Activated CD4-positive, alpha-beta T cell treated with anti-CD3 and anti-CD28 coated beads for 1 hour (primary cell): ENCODE measurements at regions not wholly inside any gene's neighbourhood (a gene's known extent, or its start where the extent isn't known, plus 50 kb on each side); places are given as distances from the start of the nearest gene placed in this dataset.

Source experiments
- DNase-seq: peaks from one replicate; pipeline ENCODE4 v3.0.0-alpha.2; 2020

DNA sequence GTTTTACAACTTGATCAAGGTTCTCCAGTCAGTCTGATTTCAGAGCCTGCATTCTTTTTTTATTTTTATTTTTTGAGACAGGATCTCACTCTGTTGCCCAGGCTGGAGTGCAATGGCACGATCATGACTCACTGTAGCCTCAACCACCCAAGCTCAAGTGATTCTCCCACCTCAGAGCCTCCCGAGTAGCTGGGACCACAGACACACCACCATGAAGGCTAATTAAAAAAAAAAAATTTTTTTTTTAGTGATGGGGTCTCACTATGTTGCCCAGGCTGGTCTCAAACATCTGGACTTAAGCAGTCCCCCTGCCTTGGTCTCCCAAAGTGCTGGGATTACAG is 117.2 kb upstream of the NAV2 start:
- no peak for DNase-seq

DNA sequence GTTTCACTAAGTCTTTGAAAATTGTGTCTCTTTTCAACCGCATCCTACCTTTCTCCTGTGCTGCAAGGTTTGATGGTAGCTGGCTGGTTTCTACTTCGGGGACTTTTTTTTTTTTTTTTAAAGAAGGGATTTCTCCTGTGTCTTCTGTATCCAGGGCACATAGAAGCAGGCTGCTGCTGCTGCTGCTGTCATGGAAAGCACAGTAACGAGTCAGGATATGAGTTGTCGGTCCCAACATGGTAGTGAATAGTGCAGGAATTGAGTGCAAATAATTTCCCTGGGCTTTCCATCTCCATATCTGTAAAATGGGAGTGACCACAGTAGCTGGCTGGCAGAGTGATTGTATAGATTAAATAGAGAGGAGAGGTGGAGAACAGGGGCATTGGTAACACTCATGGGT is 118.3 kb upstream of the NAV2 start:
- no peak for DNase-seq

DNA sequence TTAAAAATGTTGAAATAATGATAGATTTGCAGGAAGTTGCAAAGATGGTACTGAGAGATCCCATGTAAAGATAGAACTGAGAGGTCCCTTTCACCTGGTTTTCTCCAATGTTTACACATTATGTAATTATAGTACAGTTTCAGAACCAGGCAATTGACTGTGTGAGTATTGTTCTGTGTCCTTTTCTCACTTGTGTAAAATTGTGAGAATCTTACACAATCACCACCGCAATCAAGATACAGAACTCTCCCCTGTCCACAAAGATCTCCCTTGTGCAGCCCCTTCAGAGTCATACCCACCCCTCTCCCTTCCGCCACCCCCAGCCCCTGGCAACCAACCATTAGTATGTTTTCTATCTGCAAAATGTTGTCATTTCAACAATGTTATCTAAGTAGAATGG is 119.8 kb upstream of the NAV2 start:
- DNase-seq: no peak

DNA sequence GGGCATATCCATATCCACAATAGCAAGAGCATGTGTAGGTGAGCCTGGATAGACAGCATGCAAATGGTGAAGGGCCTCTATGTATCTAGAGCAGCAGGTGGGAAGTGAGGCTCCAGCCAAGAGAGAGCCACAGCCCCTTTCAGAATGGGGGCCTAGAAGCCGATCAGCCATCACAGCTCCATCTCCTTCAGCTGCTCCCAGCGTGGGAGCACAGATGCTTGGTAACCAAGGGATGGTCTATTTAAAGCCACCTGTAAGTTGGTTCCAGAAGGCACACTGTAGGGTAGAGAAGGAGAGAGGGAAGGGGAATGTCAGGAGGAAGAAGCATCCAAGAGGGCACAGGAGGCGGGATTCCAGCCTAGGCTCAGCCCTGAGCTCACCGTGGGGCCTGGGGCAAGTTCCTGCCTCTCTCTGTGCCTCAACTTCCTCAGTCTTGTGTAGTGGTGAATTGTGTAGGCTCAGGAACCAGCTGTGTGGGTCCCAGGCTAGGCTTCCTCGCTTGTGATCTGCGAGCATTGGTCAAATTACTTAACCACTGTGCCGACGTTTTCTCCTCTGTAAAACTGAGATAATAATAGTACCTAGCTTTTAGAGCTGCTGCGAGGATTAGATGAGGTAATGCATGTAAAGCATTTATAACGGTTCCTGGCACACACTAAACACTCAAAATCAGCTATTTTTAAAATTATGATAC is 122.9 kb upstream of the NAV2 start:
- DNase-seq: no peak

DNA sequence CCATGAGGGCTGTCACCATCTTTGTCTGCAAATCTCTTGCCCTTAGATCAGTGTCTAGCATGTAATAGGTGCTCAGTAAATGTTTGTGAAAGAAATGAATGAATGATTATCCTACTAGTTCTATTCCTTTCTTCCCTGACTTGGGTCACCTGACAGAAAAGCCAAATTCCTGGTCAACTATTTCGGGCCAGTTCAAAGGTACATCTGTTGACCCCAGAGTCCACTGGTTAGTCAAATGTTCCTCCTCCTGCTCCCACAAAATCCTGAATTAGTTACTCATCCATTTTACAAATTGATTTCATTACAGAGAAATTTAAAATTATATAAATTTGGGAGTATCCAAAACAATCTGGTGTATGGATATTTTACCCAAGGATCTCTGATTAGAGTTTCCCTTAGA is 124.7 kb upstream of the NAV2 start:
- no peak for DNase-seq

DNA sequence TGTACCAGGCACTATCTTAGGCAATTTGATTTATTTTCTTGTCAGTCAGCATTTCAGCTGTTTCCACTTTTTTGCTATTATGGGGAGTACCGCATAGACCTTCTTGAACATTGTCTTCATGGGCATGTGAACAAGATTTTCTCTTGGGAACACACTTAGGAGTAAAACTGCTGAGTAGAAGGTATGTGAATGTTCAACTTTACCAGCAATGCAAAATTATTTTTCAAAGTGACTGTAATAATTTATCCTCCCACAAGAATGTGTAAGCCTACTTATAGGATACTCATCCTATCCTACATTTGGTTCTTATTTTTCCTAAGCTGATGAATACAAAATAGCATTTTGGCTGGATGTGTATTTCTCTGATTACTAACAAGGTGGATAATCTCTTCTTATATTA is 132.0 kb upstream of the NAV2 start:
- no peak for DNase-seq

DNA sequence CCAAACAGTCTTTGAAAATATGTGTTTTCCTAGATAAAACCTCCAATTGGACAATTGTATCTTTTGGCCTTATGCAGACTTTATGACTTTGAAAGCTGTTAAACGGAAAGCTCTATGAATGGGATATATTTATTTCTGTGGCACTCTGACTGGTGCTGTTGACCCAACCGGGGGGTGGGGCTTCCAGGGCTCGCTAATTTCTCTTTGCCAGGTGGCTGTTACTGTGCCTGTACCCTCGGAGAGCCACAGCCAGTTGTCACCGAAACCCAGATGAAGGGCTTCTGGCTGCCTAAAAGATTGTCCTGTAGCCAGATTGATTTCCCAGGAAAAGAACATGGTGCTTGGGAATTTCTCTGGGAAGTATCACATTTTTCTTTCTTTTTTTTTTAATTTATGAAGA is 132.7 kb upstream of the NAV2 start:
- DNase-seq: no peak

DNA sequence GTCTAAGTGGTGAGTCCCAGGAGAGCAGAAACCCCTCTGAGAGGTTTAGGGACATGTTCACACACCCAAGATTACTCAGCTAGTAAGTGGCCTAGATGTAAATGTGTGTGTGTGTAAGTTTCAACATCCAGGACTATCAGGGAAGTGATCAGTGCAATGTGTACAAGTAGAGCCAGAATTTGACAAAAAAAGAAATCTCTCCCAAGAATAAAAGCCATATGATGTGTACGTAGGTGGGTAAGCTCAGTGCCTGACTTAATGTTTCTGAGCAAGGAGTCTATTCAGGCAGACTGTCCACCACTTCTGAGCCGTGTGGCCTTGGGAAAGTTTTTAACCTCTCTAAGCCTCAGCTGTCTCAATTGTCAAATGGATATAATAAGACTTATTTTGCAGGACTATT is 133.8 kb upstream of the NAV2 start:
- no peak for DNase-seq

DNA sequence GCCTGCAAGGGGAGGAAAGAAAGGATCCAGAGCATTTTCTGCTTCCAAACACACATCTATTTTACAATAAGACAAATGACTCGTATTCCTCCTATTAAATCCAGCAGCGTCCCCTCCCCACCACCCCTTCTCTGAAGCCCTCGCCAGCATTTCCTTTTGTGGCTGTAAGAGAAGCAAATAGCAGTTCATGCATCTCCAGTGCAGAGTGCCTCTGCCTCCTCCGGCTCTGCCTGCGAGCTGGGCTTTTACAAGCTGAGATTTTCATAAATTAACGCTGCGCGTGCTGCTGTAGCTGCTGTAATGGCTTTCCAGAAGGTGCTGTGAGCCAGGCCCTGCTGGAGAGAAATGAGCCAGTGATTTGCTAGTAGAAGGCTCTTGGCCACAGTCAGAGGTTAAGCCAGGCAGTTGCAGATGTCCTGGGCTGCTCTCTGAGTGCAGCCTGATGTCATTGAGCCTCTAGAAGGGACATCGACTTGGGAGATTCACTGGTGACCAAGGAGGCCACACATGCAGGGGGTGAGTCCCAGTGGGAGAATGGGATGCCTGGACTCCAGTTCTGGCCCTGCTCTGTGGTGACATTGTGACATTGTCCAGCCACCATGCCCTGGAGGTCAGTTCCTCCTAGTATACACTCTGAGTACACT is 134.5 kb upstream of the NAV2 start:
- no peak for DNase-seq

DNA sequence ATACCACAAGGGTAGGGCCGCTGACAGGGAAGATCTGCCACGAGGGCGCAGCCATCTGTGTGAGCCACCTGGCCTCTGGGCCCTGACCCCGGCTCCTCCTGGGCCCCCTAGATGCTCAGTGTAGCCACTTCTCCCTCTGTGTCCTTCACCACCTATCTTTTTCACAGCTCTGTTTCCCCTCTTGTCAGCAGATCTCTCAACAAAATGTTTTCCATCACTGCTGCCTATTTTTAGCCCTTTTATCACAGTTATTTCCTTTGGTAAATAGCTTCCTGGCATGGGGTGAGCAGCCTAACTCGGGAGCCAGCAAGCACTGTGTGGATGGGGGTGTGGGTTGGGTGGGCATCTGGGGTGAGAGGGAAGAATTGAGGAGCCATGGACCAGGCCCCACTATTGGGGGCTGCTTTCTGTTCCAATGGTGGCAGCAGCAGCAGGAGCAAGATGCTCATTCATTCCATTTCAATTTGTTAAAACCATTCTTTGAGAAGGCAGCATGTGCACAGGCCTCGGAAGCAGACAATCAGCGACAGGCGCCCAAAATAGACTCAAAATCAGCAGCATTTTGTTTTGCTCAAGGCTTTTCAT is 135.2 kb upstream of the NAV2 start:
- DNase-seq: no peak

DNA sequence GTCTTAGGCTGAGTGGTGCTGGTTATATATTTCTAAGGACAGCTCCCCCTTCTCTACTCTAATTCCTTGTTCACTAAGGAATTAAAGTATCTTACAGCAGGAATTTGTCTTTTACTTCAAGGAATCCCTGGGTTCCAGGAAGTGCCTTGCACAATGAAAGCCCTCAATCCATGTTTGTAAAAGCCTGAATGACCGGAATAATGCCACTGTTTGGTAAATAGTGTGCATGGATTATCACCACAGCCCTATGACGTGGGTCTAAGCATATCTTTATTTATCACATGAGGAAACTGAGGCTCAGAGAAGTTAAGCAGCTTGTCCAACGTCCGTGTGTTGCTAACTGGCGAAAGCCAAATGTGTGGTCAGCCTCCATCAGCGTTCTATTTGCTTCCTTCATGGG is 135.7 kb upstream of the NAV2 start:
- DNase-seq: no peak

DNA sequence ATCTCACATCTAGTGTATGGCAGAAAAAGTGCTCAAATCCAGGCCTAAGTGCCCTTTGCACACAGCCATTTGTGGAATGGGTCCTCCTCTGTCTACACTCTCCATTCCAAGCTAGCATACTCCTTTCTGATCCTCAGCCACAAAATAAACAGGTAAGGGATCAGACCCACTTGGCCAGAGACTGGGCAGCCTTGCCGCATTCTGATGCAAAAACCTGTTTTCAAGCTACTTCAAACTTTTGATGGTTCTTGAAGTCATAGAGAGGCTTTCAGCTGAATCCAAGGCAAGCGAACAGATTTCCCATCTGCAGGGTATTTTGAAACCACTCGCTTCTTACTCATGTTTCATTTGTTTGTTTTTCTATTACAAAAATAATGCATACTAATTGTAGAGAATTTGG is 136.6 kb upstream of the NAV2 start:
- DNase-seq: no peak

DNA sequence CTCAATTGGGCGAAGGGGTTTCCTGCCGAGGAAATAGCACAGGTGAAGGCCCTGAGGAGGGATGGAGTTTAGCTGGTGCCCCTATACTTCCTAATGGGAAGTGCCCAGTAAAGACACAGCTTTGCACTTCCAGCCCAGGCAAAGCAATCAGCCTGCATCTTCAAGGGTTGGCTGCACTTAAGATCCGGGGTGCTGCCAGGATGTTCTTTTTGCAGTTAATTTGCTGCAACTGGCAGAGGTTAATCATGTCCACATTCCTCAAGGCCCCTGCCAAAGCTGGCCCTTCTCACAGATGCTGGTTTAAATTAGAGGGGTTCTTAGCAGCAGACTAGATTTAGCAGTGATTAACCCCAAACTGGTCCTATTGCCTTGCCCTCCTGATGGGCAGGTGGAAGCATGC is 137.7 kb upstream of the NAV2 start:
- no peak for DNase-seq

DNA sequence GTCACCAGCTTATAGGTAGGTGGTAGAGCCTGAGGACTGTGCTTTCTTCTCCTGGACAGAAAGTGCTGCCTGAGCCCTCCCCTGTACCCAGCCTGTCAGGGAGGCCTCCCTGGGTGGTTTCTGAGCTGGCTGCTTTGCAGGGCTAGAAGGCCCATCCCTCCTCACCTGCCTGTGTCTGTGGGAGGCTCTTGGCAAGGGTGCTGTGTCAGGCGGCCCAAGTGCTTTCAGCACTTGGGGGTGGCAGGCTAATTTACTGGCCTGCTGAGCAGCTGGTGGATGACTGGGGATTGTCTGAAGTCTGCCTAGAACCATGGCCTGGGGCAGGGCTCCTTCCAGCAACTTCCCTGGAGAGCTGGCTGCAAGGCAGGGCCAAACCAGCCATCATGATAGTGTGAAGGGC is 139.0 kb upstream of the NAV2 start:
- no peak for DNase-seq

DNA sequence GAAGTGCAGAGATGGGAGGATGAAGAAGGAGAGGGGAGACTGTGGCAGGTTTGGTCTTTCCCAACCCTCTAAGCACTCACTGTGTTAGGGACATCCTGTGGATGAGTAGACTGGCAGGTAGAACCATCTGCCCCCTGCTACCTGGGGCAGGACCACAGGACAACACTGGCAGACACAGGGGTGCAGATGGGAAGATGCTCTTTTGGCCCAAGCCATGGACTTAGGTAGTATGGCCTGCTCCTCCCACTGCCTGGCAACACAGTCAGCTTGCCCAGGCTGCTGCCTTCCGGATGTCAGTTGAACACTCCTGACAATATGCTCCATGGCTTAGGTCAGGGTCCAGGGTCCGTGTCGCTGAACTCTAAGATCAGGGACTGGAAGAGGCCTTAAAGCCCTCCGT is 140.7 kb upstream of the NAV2 start:
- DNase-seq: no peak

DNA sequence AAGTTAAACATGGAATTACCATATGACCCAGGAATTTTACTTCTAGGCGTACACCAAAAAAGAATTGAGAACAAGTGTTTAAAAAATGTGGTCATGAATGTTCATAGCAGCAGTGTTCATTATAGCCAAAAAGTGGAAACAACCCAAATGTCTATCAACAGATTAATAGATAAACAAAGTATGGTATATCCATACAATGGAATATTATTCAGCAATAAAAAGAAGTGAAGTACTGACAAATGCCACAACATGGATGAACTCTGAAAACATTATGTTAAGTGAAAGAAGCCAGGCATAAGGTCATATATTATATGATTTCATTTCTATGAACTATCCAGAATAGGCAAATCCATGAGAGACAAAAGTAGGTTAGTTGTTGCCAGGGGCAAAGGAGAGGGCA is 141.7 kb upstream of the NAV2 start:
- DNase-seq: no peak

DNA sequence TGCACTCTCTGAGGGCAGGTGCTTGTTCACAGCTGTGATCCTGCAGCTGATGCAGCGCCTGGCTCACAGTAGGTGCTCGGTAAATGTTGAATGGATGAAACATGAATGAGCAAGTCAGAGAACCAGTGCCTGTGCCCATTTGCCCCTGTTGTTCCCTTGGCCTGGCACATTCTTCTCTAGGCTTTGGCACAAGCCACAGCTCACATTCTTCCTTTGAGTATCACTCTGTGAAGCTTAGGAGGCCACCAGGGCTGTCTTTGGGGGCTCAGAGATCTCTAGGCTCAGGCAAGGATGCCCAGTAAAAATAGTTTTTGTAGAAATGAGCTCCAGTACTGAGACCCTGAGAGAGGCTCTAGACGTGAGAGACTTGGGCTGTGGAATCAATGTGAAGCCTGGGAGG is 144.6 kb upstream of the NAV2 start:
- no peak for DNase-seq

DNA sequence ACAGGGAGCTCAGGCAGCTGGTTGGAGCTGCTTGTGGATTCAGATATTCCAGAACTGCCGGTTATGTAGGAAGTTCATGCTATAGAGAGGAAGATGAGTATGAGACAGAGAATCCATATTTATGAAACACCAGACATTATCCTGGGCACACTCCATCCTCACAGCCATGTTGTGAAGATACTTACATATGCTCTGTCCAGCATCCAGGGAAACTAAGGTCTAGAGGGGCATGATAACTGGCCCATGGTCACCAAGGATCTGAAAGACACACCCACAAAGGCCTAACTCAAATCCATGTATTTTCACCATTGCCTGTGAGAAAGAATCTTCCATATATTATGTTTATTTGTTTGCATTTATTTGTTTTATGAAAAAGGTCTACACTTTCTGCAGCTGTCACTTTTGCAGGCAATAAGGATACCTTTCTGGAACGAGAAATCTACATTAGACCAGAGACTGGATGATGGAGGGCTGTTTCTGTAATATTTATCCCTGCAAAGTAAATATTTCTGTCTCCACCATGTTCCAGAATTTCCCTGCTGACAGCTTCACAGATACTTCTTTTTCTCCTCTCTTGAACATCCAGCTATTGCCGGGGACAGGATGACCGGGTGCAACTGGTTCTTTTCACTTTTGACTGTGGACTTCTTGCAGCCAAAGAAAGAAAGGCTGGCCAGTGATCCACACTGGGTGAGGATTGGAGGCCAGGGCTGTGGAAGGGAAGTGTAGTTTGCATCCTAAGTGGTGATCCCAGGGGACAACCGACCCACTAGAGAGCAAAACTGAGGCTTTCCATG is 145.9 kb upstream of the NAV2 start:
- DNase-seq: no peak

DNA sequence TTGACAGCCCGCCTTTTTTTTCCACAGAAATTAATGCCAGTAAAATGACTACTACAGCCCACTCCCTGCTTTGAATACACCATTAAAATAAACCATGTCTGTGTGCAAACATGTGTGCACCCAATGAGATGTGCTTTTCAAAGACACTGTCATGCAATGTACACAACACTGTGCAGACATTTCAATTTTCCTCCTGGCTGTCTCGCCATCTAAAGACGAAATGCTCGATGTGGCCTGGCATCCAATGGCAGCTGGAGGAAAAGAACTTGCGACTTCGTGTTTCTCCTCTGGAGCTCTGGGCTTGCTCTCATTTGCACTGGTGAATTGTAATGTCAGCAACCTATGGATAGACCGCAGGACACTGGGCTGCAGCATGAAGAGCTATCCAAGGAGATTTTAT is 147.0 kb upstream of the NAV2 start:
- DNase-seq: no peak

DNA sequence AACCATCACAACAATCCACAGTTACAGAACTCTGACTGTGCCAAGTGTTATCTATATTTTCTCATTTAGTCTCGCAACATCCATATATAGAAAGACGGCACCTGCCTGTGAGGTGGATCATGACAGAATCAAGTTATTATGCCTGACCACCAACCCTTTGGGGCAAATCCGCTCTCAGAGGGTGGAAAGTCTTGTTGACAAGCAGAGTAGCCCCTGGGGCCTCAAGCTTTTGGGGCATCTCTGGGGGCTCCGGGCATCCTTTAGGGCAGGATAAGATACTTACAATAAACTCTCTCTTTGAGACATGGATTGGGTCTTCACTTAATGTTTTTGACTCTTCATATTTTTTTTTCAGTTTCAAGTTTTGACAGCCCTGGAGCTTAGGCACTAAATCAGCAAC is 150.5 kb upstream of the NAV2 start:
- DNase-seq: no peak

DNA sequence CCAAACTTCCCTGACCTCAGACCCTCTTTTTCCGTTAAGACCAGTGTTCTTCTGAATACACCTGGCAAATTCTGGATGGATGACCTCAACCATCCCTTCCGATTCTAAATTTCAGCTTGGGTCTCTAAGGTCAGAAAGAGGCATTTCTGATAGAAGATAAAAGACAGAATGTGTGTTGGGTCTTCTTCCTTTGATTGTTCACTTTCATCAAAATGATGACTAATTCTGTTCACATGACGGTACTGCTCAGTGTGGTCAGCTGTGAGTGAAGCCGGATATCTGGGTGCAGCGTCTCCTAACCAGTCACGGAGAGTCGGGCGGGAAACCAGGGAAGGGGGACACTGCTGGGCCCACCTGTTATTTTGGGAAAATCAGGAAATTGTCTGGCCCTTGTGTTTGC is 151.6 kb upstream of the NAV2 start:
- DNase-seq: no peak

DNA sequence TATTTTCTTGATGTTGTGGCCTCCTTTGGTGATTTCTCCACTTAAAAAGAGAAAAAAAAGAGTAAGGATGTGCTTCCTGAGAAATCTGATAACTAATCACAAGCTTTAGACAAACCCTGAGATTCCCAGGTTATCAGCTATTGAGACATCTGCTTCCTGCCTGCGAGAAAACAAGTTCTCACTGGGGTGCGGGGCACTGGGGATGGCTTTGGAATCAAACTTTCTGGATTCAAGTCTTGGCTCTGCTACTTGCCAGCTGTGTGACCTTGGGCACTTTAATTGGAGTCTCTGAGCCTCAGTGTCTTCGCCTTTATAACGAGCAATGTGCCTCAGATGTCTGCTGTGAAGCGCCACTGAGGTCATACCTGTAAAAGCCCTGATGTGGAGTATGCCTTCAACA is 152.5 kb upstream of the NAV2 start:
- no peak for DNase-seq

DNA sequence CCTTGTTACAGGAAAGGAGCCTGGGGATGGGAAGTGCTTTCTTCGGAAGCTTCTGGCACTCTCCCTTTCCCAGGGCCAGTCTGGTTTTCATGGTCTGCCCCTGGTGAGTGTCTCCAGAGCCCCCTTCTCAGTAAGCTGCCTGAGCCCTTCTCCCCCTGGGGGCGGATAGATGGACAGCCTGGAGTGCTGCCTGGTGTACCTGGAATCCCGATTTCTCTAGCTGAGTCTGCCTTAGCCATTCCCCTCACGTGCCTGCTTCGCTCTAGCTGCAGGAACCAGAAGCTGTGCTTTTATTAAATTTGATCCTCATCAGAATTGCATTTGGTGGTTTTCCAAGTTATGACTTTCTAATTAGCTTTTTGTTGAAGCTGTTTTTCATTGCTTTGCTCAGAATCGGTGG is 152.9 kb upstream of the NAV2 start:
- no peak for DNase-seq
